HG02973 (cell line): ENCODE measurements at regions not wholly inside any gene's neighbourhood (a gene's known extent, or its start where the extent isn't known, plus 50 kb on each side); places are given as distances from the start of the nearest gene placed in this dataset.
A peak's percentile ranks its signal among the peaks of the same experiment; 100 is the strongest.
"Not testable (repeated sequence)": the region's sequence is repeated elsewhere in the genome, so short reads cannot be mapped to it uniquely, and the experiment has no call there.

Experiments used
- ATAC-seq: cut with Tn5 transposase; IDR thresholded peaks from one replicate; pipeline ENCODE4 v1.9.1; 2021; ENCODE audit warnings: moderate library complexity; ENCODE audit not compliant: unreplicated experiment

DNA sequence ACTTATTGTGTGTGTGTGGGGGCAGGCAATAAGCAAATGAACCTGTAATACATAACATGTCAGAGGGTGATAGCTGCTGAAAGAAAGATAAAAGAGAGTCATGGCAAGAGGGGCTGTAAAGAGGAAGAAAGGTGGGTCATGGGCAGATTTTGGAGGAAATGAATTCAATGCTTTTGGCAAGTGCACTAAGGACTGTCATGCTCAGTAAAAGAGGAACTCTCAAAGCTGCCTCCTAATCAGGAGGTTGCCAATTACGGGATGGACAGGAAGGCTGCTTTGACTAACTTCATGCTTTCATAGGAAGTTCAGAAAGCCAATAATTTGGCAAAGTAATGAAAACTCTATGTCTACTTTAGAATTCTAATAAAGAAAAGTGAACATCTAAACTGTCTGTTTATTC is 401.2 kb downstream of the SH2D4B start:
- no peak for ATAC-seq

- ATAC-seq = no peak
Measured at GRCh38 chr10:80945264-80945880, 407.7 kb downstream of the SH2D4B start.

- ATAC-seq = no peak
Measured at GRCh38 chr10:80946073-80946472, 408.4 kb downstream of the SH2D4B start.

DNA sequence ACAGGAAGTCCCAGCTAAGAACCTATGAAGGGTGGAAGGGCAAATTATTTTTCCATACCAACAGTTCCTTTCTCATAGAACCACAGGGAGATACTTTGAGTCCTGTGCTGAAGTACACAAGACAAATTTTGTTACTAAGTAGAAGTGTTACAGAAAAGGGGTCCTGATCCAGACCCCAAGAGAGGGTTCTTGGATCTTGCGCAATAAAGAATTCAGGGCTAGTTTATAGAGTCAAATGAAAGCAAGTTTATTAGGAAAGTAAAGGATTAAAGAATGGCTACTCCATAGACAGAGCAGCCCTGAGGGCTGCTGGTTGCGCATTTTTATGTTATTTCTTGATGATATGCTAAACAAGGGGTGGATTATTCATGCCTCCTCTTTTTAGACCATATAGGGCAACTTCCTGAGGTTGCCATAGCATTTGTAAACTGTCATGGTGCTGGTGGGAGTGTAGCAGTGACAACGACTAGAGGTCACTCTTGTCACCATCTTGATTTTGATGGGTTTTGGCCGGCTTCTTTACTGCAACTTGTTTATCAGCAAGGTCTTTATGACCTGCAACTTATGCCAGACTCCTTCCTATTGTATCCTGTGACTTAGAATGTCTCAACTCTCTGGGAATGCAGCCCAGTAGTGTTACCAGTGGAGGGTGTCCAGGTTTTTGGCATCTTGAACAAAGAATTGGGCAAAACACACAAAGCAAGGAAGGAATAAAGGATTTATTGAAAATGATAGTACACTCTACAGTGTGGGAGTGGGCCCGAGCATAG is 409.4 kb downstream of the SH2D4B start:
- ATAC-seq = no peak

GRCh38 chr10:80949785-80950184 is 412.1 kb downstream of the SH2D4B start:
- no peak for ATAC-seq

DNA sequence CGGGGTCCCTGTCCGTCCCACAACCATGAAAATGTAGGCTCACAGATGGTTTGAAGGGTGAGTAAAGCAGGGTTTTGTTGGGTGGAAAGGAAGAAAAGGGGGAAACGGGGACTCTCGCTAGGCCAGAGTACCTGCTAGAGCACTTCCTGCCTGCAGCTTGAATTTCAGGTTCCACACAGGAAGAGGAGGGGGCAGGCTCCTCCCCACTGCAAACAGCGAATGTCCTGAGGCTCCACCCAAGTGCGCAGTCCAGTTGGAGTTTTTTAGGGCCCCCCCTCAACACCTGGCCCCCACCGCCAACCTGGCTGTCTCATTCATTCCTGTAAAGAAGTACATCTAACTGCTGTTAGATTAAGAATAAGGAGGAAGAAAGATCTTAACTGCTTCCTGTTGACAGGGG is 414.7 kb downstream of the SH2D4B start:
- no peak for ATAC-seq

DNA sequence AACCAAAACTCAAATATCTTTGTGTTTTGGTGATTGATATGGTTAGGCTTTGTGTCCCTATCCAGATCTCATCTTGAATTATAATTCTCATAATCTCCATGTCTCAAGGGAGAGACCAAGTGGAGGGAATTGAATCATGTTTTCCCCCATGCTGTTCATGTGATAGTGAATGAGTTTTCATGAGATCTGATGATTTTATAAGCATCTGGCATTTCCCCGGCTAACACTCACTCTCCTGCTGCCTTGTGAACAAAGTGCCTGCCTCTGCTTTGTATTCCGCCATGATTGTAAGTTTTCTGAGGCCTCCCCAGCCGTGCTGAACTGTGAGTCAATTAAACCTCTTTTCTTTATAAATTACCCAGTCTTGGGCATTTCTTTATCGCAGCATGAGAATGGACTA is 419.5 kb downstream of the SH2D4B start:
- no peak for ATAC-seq

GRCh38 chr10:80964179-80964578 is 426.5 kb downstream of the SH2D4B start:
- no peak for ATAC-seq

GRCh38 chr10:80964955-80965614 is 427.4 kb downstream of the SH2D4B start:
- ATAC-seq = peak; percentile 78

DNA sequence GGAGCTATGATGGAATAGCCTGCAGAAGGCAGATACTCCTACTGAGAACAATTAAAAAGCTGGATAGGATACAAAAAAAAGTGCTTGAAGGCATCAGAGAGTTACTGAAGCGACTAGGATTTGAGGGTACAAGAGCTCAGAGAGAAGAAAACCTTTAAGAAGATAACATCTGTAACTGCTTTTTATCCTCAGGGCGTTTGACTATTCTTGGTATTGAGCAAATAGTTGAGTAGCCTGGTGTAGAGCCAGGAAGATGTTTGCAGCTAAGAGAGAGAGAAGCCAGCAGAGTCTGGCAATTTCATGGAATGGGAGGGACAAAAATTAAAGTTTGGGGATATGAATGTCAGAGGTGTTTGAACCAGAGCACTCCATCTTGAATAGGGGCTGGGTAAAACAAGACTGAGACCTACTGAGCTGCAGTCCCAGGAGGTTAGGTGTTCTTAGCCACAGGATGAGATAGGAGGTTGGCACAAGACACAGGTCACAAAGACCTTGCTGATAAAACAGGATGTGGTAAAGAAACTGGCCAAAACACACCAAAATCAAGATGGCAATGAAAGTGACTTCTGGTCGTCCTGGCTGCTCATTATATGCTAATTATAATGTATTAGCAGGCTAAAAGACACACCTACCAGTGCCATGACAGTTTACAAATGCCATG is 428.8 kb downstream of the SH2D4B start:
- no peak for ATAC-seq

GRCh38 chr10:80967357-80967756 is 429.7 kb downstream of the SH2D4B start:
- not testable (repeated sequence) for ATAC-seq

- no peak for ATAC-seq
Measured at GRCh38 chr10:80968903-80969302, 431.2 kb downstream of the SH2D4B start.

- ATAC-seq = no peak
Measured at GRCh38 chr10:80971461-80971860, 433.8 kb downstream of the SH2D4B start.

DNA sequence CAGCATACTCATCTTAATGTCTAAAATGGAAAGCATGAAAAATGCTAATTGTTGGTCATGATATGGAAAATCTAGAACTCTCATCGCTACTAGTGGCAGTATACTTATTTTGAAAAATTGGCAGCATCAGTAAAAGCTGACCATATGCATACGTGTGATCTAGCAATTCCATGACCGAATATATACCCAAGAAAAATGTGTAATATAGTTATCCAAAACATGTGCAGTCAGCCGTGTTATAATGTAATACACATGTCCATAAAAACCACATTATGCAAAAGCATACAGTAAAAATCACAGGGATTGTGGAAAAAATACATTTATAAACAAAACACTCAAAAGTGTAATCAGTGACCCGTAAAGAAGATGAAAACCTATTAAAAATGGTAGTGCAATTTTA is 439.0 kb downstream of the SH2D4B start:
- no peak for ATAC-seq

- ATAC-seq = no peak
Measured at GRCh38 chr10:80985102-80985501, 447.4 kb downstream of the SH2D4B start.

- ATAC-seq = no peak
Measured at GRCh38 chr10:80986596-80986995, 448.9 kb downstream of the SH2D4B start.

GRCh38 chr10:80988755-80989154 is 451.1 kb downstream of the SH2D4B start:
- no peak for ATAC-seq

- no peak for ATAC-seq
Measured at GRCh38 chr10:80996615-80997193, 459.0 kb downstream of the SH2D4B start.

DNA sequence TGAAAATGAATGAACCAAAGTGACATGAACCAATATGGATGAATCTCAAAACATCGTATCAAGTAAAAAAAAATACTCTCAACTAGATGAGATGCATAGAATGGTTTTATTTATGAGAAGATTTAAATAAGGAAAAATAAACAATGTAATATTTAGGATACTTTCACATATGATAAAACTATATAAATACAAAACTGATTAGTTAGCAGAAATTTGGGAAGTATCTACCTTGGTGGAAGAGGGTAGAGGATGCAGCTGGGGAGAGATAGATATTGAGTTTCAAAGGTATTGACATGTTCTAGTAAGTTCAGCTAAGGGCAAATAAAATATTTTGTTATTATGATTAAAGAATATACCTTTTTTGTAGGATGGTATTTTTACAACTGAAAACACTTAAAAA is 463.1 kb downstream of the SH2D4B start:
- ATAC-seq = no peak

GRCh38 chr10:81002382-81002781 is 464.7 kb downstream of the SH2D4B start:
- no peak for ATAC-seq

DNA sequence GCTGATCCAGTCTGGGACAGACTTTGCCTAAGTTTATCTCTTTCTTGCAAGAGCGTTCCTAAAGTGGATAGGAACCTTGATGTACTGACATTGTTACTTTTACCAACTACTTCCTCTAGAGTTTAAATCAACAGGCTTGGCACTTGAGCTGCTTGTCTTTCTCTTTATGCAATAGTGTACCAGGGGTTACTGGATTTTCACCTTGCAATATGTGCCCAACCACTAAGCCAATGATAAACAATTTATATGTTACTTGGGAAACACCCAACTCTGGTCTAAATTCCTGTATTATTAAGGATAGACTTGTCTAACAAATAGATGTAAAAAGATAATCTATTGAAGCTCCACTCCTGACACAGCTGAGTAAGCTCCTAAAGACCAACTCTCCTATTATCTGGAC is 470.2 kb downstream of the SH2D4B start:
- no peak for ATAC-seq
